Transverse colon (tissue), 4 donors: ENCODE measurements at regions not wholly inside any gene's neighbourhood (a gene's known extent, or its start where the extent isn't known, plus 50 kb on each side); places are given as distances from the start of the nearest gene placed in this dataset.

Experiments
- DNase-seq: peaks from one replicate; pipeline ENCODE4 v3.0.0-alpha.2; 2019
- H3K27ac ChIP-seq, 4 donors: fragments of 200-600 bp; sonication (generic); 2 replicates each; pipeline ENCODE4 v1.5.1; 2016 to 2018; ENCODE audit warnings: inconsistent platforms in 4 of 4
- H3K27me3 ChIP-seq: fragments of 200-600 bp; sonication (generic); 2 replicates; pipeline ENCODE4 v1.5.1; 2017; ENCODE audit warnings: inconsistent platforms
- H3K36me3 ChIP-seq, 4 donors: fragments of 200-600 bp; sonication (generic); 2 replicates each; pipeline ENCODE4 v1.5.1; 2017 to 2019; ENCODE audit warnings: inconsistent platforms in 4 of 4
- H3K4me1 ChIP-seq, 4 donors: fragments of 200-600 bp; sonication (generic); 2 replicates each; pipeline ENCODE4 v1.5.1; 2017 to 2020; ENCODE audit warnings: inconsistent platforms in 4 of 4
- H3K4me3 ChIP-seq, 4 donors: fragments of 200-600 bp; sonication (generic); 1 replicate in 1 of 4; 2 replicates in 3 of 4; pipeline versions ENCODE4 v1.5.1 to v1.6.1; 2017 to 2019; ENCODE audit warnings: inconsistent platforms in 4 of 4
- H3K9me3 ChIP-seq, 2 donors: fragments of 200-600 bp; sonication (generic); 2 replicates each; pipeline ENCODE4 v1.5.1; 2017 to 2019; ENCODE audit warnings: inconsistent platforms in 2 of 2
- CTCF ChIP-seq, 5 experiments: fragments of 200-600 bp in 3 of 5; fragments of 450-650 bp in 2 of 5; sonication (generic) in 3 of 5; IDR thresholded peaks; 1 replicate in 2 of 5; 2 replicates in 3 of 5; pipeline ENCODE4 v1.5.1; 2016 to 2017; ENCODE audit warnings: antibody characterized with exemption in 5 of 5, inconsistent platforms in 3 of 5, mild to moderate bottlenecking in 2 of 5, moderate library complexity in 1 of 5
- EP300 ChIP-seq: sonication (generic); formaldehyde crosslinking; IDR thresholded peaks from one replicate; pipeline ENCODE4 v1.6.1; 2017; ENCODE audit warnings: antibody characterized with exemption, low read depth
- POLR2A ChIP-seq: fragments of 450-650 bp; IDR thresholded peaks from one replicate; pipeline ENCODE4 v1.6.1; 2016; ENCODE audit warnings: antibody characterized with exemption, mild to moderate bottlenecking, moderate library complexity
- POLR2AphosphoS5 ChIP-seq, 3 donors: sonication (generic); formaldehyde crosslinking; IDR thresholded peaks; one replicate each; pipeline ENCODE4 v1.6.1; 2016; ENCODE audit warnings: antibody characterized with exemption in 3 of 3
- WGBS, 2 donors: methylation state at CpG; one replicate each; pipeline ENCODE4 v1.1.5; 2018; ENCODE audit warnings: low coverage in 1 of 2; 5-methylcytosine and 5-hydroxymethylcytosine counted together
- in situ Hi-C, 4 donors: fragments of 200-750 bp; cut with MboI; loops; one replicate each; pipeline versions ENCODE4 v1.15.0 to v1.15.1; 2017; ENCODE audit warnings: low sequenced_read_pairs in 3 of 4, low pct_ligation_motif_present in 1 of 4, low pct_unique_long_range_greater_than_20kb in 1 of 4
- intact Hi-C: fragments of 100-400 bp; cut with DNase I; formaldehyde crosslinking; loops from one replicate; pipeline ENCODE4 v1.15.1; 2023; ENCODE audit warnings: low total_unique reads

- no peak for TF ChIP-seq POLR2AphosphoS5 (IDR thresholded peaks at IDR 0.05)
- no peak for TF ChIP-seq POLR2A
- TF ChIP-seq CTCF (IDR thresholded peaks at IDR 0.05) = no peak
- TF ChIP-seq EP300 = no peak
- Histone ChIP-seq H3K9me3 (no peaks in the 10 kb centered on the region), H3K4me1 (peaks cover 0 to 23% (median 0%) of the 10 kb centered on the region in 4 donors), H3K4me3 (no peak overlapping the region), H3K36me3 (no peaks in the 10 kb centered on the region), H3K27me3 (no peaks in the 10 kb centered on the region), H3K27ac (no peak overlapping the region)
- 56 to 67% methylated on average over 1 of the region's 1 CpG for WGBS, 2 donors
- in situ Hi-C loops = no loop called here
- DNase-seq = no peak
- intact Hi-C loops = no loop called here
Measured at GRCh38 chr5:113808956-113809355, 295.5 kb downstream of the YTHDC2 start.

- Histone ChIP-seq H3K4me1 (peaks cover 0 to 23% (median 0%) of the 10 kb centered on the region in 4 donors), H3K27ac (no peak overlapping the region), H3K36me3 (no peaks in the 10 kb centered on the region), H3K4me3 (no peak overlapping the region), H3K27me3 (no peaks in the 10 kb centered on the region), H3K9me3 (no peaks in the 10 kb centered on the region)
- in situ Hi-C loops (no loop called here), intact Hi-C loops (no loop called here)
- DNase-seq = no peak
- TF ChIP-seq CTCF (IDR thresholded peaks at IDR 0.05) (no peak), POLR2AphosphoS5 (IDR thresholded peaks at IDR 0.05) (no peak), EP300 (no peak), POLR2A (no peak)
- 62 to 94% methylated on average over 2 of the region's 2 CpGs for WGBS, 2 donors
Measured at GRCh38 chr5:113809626-113810025, 296.1 kb downstream of the YTHDC2 start.

GRCh38 chr5:113813466-113813865 is 300.0 kb downstream of the YTHDC2 start:
- Histone ChIP-seq H3K4me3 (no peak overlapping the region), H3K4me1 (no peaks in the 10 kb centered on the region), H3K27me3 (no peaks in the 10 kb centered on the region), H3K27ac (no peak overlapping the region), H3K36me3 (no peaks in the 10 kb centered on the region), H3K9me3 (no peaks in the 10 kb centered on the region)
- TF ChIP-seq EP300 (no peak), CTCF (IDR thresholded peaks at IDR 0.05) (no peak), POLR2AphosphoS5 (IDR thresholded peaks at IDR 0.05) (no peak)
- no peak for DNase-seq
- intact Hi-C loops = no loop called here
- in situ Hi-C loops = no loop called here

GRCh38 chr5:113817683-113818082 is 304.2 kb downstream of the YTHDC2 start:
- TF ChIP-seq POLR2AphosphoS5 (IDR thresholded peaks at IDR 0.05) (no peak), POLR2A (no peak), EP300 (no peak), CTCF (IDR thresholded peaks at IDR 0.05) (no peak)
- Histone ChIP-seq H3K4me1 (no peaks in the 10 kb centered on the region), H3K27ac (no peak overlapping the region), H3K27me3 (no peaks in the 10 kb centered on the region), H3K36me3 (no peaks in the 10 kb centered on the region), H3K9me3 (no peaks in the 10 kb centered on the region), H3K4me3 (no peak overlapping the region)
- in situ Hi-C loops (no loop called here), intact Hi-C loops (no loop called here)
- no peak for DNase-seq
- 75 to 88% methylated on average over 1 to 3 of the region's 3 CpGs for WGBS, 2 donors
